Activated CD4-positive, alpha-beta T cell treated with anti-CD3 and anti-CD28 coated beads, Interleukin-2, amount 10 ng/mL, durations not matched to agents 7 days and 5 days (primary cell): ENCODE measurements at regions not wholly inside any gene's neighbourhood (a gene's known extent, or its start where the extent isn't known, plus 50 kb on each side); places are given as distances from the start of the nearest gene placed in this dataset.
"Not testable (repeated sequence)": the region's sequence is repeated elsewhere in the genome, so short reads cannot be mapped to it uniquely, and the experiment has no call there.

ENCODE experiments used
- CTCF ChIA-PET: fragments of 350-600 bp; sonication (Branson Sonifier 250); formaldehyde crosslinking; loops from one replicate; lab custom pipeline; 2021; ENCODE audit warnings: antibody characterized with exemption; lab: Charles Lee
- POLR2A ChIA-PET: fragments of 350-600 bp; sonication (Branson Sonifier 250); formaldehyde crosslinking; loops from one replicate; lab custom pipeline; 2021; ENCODE audit warnings: antibody characterized with exemption; lab: Charles Lee
- DNase-seq: peaks from one replicate; pipeline ENCODE4 v3.0.0-alpha.2; 2020
- H3K27ac Mint-ChIP-seq: one replicate; pipeline ENCODE4 v1.8.0; 2021; ENCODE audit warnings: mild to moderate bottlenecking, moderate library complexity, mixed read lengths
- H3K27me3 Mint-ChIP-seq: one replicate; pipeline ENCODE4 v1.8.0; 2021; ENCODE audit warnings: mixed read lengths
- H3K36me3 Mint-ChIP-seq: one replicate; pipeline ENCODE4 v1.8.0; 2021; ENCODE audit warnings: low read depth, mixed read lengths
- H3K4me1 Mint-ChIP-seq: one replicate; pipeline ENCODE4 v1.8.0; 2021; ENCODE audit warnings: mixed read lengths
- H3K4me3 Mint-ChIP-seq: one replicate; pipeline ENCODE4 v1.8.0; 2021; ENCODE audit warnings: mild to moderate bottlenecking, moderate library complexity, mixed read lengths
- H3K9me3 Mint-ChIP-seq: one replicate; pipeline ENCODE4 v1.8.0; 2021; ENCODE audit warnings: mixed read lengths

DNA sequence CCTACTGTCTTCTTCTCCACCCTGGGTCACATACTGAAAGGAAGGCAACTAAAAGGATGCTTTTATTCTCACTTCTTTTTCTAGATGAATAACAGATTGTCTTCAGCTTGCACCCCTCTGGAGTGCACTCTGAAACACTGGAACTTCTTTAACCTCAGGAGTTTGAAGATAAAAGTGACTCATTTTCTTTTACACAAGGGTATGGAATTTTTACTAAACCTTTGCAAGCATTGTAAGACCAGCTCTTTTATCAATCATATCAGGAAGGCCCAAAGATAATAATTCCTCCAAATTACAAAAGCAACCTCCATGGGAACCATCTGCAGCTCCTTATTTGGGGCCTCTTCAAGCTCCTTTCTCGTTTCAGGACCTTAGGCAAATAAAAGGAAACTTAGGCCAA, 193.5 kb upstream of the KIF2B start:
- H3K9me3 Mint-ChIP-seq: peaks cover 3% of the 10 kb centered on the region
- no peaks in the 10 kb centered on the region for H3K36me3 Mint-ChIP-seq
- no peaks in the 10 kb centered on the region for H3K4me1 Mint-ChIP-seq
- no peak overlapping the region for H3K4me3 Mint-ChIP-seq
- no peak for DNase-seq
- POLR2A ChIA-PET: no interaction called here
- H3K27ac Mint-ChIP-seq: no peak overlapping the region
- H3K27me3 Mint-ChIP-seq: no peaks in the 10 kb centered on the region
- CTCF ChIA-PET: no interaction called here

DNA sequence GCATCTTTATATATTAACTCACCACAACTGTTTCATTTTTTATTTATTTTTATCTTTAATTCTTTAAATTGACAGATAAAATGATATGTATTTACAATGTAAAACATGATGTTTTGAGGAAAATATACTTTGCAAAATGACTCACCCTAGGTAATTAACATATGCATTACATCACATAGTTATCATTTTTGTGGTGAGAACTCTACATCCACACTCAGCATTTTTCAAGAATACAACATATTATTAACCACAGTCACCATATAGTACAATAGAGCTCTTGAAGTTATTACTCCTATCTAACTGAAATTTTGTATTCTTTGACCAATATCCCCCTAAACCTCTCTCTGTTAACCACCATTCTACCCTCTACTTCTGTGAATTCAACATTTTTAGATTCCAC, 194.7 kb upstream of the KIF2B start:
- Mint-ChIP-seq H3K27ac (no peak overlapping the region), H3K4me3 (no peak overlapping the region), H3K36me3 (no peaks in the 10 kb centered on the region), H3K27me3 (no peaks in the 10 kb centered on the region), H3K4me1 (no peaks in the 10 kb centered on the region), H3K9me3 (peaks cover 3% of the 10 kb centered on the region)
- DNase-seq: no peak
- ChIA-PET CTCF (no interaction called here), POLR2A (no interaction called here)

DNA sequence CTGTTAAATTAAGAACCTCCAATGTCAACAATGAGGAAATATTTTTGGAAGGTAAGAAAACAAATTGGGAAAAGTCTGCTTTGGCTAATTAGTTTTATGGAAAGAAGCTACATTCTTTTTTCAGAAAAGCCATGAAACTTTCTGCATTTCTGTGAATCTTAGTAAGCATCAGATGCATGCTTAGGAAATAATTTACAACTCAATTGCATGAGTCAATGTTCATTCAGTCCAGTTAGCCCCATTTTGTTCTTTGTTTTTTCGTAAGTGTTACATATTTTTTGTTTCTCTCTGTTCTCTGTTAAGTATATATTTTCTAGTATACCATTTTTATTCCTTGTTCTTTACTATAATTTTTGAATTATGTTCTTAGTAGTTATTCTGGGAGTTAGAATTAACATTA, 195.2 kb upstream of the KIF2B start:
- Mint-ChIP-seq H3K4me1 (no peaks in the 10 kb centered on the region), H3K27ac (no peak overlapping the region), H3K9me3 (peaks cover 3% of the 10 kb centered on the region), H3K36me3 (no peaks in the 10 kb centered on the region), H3K27me3 (no peaks in the 10 kb centered on the region), H3K4me3 (no peak overlapping the region)
- DNase-seq: no peak
- POLR2A ChIA-PET: no interaction called here
- CTCF ChIA-PET: no interaction called here

DNA sequence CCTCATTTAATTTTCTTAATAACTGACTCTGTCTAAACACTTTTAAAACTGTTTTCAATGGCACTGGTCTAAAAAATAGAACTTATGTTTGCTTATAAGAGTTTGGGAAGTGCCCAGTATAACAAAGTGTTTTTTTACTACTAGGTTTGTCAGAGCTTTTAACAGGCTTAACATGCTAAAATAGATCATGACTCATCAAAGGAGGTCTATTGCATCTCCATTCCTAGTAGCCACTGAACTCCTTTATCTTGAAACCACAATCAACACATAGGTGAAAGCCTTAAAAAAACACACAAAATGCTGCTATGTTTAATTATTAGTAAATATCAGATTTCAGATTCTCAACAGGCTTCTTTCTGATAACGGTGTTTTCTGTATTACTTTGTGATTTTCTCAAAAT, 196.4 kb upstream of the KIF2B start:
- no peaks in the 10 kb centered on the region for H3K27me3 Mint-ChIP-seq
- no peaks in the 10 kb centered on the region for H3K4me1 Mint-ChIP-seq
- H3K9me3 Mint-ChIP-seq: no peaks in the 10 kb centered on the region
- CTCF ChIA-PET: no interaction called here
- POLR2A ChIA-PET: no interaction called here
- no peak overlapping the region for H3K27ac Mint-ChIP-seq
- no peaks in the 10 kb centered on the region for H3K36me3 Mint-ChIP-seq
- no peak for DNase-seq
- no peak overlapping the region for H3K4me3 Mint-ChIP-seq

DNA sequence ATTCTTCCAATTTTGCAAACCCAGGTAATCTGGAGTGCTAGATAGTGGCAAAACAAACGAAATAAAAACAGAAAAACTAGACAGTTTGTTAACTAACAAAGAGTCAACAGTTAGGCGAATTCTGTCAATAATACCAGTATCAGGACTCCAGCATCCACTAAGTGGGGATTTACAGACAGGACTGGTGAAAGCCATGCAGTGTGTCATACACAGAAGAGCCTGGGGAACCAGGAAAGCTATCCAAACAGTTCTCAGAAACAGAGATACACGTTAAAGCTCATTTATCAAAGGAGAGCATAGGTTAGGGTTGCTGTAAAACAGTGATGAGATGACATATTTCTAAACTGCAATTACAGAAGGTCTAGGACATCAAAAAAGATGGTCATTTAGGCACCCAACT, 203.7 kb upstream of the KIF2B start:
- no peaks in the 10 kb centered on the region for H3K4me1 Mint-ChIP-seq
- H3K27ac Mint-ChIP-seq: no peak overlapping the region
- no peak overlapping the region for H3K4me3 Mint-ChIP-seq
- no peaks in the 10 kb centered on the region for H3K36me3 Mint-ChIP-seq
- POLR2A ChIA-PET: no interaction called here
- DNase-seq: no peak
- CTCF ChIA-PET: no interaction called here
- H3K9me3 Mint-ChIP-seq: peaks cover 2% of the 10 kb centered on the region
- H3K27me3 Mint-ChIP-seq: no peaks in the 10 kb centered on the region

DNA sequence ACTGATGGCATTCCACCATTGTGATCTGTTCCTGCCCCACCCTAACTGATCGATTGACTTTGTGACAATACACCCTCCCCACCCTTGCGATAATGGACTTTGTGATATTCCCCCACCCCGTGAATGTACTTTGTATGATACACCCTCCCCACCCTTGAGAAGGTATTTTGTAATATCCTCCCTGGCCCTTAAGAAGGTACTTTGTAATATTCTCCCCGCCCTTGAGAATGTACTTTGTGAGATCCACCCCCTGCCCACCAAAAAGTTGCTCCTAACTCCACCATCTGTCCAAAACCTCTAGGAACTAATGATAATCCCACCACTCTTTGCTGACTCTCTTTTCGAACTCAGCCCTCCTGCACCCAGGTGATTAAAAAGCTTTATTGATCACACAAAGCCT, 214.5 kb upstream of the KIF2B start:
- CTCF ChIA-PET, H3K4me1 Mint-ChIP-seq, POLR2A ChIA-PET, DNase-seq, H3K36me3 Mint-ChIP-seq, H3K9me3 Mint-ChIP-seq, H3K4me3 Mint-ChIP-seq, H3K27me3 Mint-ChIP-seq, H3K27ac Mint-ChIP-seq: not testable (repeated sequence)

DNA sequence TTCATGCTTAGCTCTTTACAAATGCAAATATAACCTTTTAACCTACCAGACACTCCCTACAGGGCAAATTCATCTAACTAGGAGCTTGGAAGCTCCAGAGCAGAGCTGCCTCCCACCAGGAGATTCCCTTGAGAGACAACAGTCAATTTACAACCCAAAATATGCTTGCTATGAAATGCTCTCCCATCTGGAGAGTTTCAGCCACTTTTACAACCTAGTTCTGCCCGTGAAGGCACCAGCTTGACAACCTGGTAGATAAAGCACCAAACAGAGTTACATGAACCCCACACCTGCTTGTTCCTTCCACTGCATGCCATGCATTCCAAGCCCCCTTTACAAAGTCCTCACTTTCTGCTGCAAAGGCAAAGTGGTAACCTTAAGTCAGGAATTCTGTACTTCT, 215.3 kb upstream of the KIF2B start:
- ChIA-PET POLR2A (no interaction called here), CTCF (no interaction called here)
- H3K9me3 Mint-ChIP-seq: peaks cover 12% of the 10 kb centered on the region
- no peak for DNase-seq
- no peaks in the 10 kb centered on the region for H3K4me1 Mint-ChIP-seq
- H3K27ac Mint-ChIP-seq: no peak overlapping the region
- no peaks in the 10 kb centered on the region for H3K36me3 Mint-ChIP-seq
- H3K27me3 Mint-ChIP-seq: no peaks in the 10 kb centered on the region
- no peak overlapping the region for H3K4me3 Mint-ChIP-seq

DNA sequence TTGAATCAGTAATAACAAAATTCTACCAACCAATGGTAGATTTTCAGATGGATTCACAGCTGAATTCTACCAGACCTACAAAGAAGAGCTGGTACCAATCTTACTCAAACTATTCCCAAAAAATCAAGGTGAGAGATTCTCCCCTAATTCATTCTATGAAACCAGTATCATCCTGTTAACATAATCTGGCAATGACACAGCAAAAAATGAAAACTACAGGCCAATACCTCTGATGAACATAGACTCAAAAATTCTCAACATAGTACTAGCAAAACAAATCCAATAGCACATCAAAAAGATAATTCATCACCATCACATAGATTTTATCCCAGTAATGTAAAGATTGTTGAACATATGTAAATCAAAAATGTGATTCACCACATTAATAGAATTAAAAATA, 234.4 kb upstream of the KIF2B start:
- H3K4me1 Mint-ChIP-seq: no peaks in the 10 kb centered on the region
- CTCF ChIA-PET: no interaction called here
- no peak for DNase-seq

DNA sequence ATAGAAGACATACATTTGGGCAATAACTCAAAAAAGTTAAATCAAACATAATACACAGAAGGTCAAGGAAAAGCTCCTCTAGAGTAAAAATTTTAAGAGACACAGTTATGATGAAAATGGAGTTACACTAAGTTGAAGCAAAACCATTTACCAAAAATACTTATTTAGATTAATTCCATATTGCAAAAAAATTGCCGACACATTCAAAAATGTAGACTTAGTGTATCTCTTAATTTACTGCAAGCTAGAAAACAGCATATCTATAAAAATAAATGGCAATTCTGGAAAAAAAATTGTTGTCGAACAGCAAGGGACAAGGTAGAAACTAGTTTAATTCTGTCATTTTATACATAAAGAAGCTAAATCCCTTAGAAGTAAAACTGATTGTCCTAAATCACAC, 248.7 kb upstream of the KIF2B start:
- peaks cover 4% of the 10 kb centered on the region for H3K9me3 Mint-ChIP-seq
- ChIA-PET CTCF (no interaction called here), POLR2A (no interaction called here)
- H3K27ac Mint-ChIP-seq: no peak overlapping the region
- DNase-seq: no peak
- no peaks in the 10 kb centered on the region for H3K4me1 Mint-ChIP-seq
- no peak overlapping the region for H3K4me3 Mint-ChIP-seq
- H3K36me3 Mint-ChIP-seq: no peaks in the 10 kb centered on the region
- H3K27me3 Mint-ChIP-seq: no peaks in the 10 kb centered on the region

More for the DNA sequence above, 234.4 kb upstream of the KIF2B start:
- Mint-ChIP-seq H3K27me3 (no peaks in the 10 kb centered on the region), H3K9me3 (peaks cover 12% of the 10 kb centered on the region), H3K27ac (no peak overlapping the region), H3K36me3 (no peaks in the 10 kb centered on the region), H3K4me3 (no peak overlapping the region)
- POLR2A ChIA-PET: no interaction called here

DNA sequence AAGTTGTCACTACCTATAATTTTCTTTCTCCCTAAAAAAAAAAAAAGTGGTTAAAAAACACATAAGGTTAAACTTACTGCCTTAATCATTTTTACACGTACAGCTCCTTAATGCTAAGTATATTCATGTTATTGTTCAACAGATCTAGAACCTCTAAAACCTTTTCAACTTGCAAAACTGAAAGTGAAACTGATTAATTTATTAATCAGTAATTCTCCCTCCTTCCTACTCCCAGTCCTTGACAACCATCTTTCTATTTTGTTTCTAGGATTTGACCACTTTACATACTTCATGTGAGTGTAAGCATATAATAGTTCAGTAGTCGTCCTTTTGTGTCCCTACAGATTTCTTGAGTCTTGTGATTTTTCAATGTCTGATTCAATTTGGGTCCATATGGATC, 251.4 kb upstream of the KIF2B start:
- no peak for DNase-seq
- ChIA-PET POLR2A (no interaction called here), CTCF (no interaction called here)
- Mint-ChIP-seq H3K4me3 (no peak overlapping the region), H3K27ac (no peak overlapping the region), H3K27me3 (no peaks in the 10 kb centered on the region), H3K4me1 (no peaks in the 10 kb centered on the region), H3K9me3 (peaks cover 4% of the 10 kb centered on the region), H3K36me3 (no peaks in the 10 kb centered on the region)

DNA sequence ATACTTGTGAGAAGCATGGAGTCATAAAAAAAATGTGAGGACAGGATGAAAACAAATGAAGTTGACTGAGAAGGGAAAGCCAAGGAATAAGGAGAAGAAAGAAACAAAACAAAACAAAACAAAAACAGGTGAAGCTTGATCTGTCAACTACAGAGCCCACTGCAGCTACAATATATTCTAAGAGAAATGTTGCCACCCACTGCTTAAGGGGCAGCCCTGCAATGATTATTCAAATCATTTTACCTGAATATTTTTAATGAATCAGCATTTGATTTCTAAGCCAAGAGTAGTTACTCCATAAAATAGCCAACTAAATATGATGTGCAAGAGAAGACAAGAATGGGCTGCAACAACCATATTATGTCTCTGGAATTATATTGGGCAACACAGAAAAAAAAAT, 252.0 kb upstream of the KIF2B start:
- Mint-ChIP-seq H3K4me1 (no peaks in the 10 kb centered on the region), H3K4me3 (no peak overlapping the region), H3K27ac (no peak overlapping the region), H3K36me3 (no peaks in the 10 kb centered on the region), H3K27me3 (no peaks in the 10 kb centered on the region), H3K9me3 (peaks cover 4% of the 10 kb centered on the region)
- ChIA-PET POLR2A (no interaction called here), CTCF (no interaction called here)
- no peak for DNase-seq

DNA sequence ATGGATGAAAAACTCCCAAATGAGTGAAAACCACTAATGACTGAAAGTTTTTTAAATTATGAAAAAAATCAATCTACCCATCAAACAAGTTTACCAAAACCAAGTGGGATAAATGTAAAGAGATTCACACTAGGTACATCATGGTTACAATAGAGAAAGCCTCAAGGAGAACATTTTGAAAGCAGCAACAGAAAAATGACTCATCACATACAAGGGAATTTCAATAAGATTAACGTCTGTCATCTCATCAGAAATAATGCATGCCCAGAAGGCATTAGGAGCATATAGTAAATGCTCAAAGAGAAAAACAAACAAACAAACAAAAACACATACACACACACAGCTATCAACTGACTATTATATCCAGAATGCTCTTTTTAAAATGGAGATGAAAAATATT, 261.8 kb upstream of the KIF2B start:
- Mint-ChIP-seq H3K4me3 (no peak overlapping the region), H3K27ac (no peak overlapping the region), H3K27me3 (no peaks in the 10 kb centered on the region), H3K9me3 (peaks cover 8% of the 10 kb centered on the region), H3K4me1 (no peaks in the 10 kb centered on the region), H3K36me3 (no peaks in the 10 kb centered on the region)
- ChIA-PET CTCF (no interaction called here), POLR2A (no interaction called here)
- DNase-seq: no peak

DNA sequence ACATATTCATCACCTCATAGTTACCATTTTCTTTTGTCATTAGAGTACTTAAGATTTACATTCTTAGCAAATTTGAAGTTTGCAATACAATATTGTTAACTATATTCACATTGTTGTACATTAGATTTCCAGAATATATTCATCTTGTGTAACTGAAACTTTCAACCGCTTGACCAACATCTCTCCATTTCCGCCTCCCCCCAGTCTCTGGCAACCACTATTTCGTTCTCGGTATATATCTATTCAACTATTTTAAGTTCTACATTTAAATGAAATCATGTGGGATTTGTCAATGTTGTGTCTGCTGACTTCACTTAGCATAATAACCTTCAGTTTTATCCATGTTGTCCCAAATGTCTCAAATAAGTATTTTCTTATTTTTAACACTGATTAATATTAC, 274.5 kb upstream of the KIF2B start:
- Mint-ChIP-seq H3K27me3 (no peaks in the 10 kb centered on the region), H3K9me3 (peaks cover 11% of the 10 kb centered on the region), H3K27ac (no peak overlapping the region), H3K36me3 (no peaks in the 10 kb centered on the region), H3K4me3 (no peak overlapping the region), H3K4me1 (no peaks in the 10 kb centered on the region)
- POLR2A ChIA-PET: no interaction called here
- CTCF ChIA-PET: no interaction called here
- DNase-seq: no peak

DNA sequence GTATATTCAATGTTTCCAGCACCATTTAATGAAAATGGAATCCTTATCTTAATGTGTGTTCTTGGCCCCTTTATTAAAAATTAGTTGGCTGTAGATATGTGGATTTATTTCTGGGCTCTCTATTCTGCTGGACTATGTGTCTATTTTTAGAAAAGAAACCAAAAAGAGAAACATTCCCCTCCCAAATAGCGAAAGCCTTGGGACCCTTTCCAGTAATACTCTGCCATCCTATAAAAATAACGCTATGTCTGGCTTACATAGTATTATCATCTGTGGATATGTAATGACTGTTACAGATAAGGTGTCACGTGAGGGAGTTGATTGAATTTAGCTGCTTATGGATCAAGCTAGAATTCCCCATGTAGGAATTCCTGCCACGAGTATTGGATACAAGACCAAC, 279.3 kb upstream of the KIF2B start:
- Mint-ChIP-seq H3K4me3 (no peak overlapping the region), H3K9me3 (peaks cover 7% of the 10 kb centered on the region), H3K4me1 (no peaks in the 10 kb centered on the region), H3K36me3 (no peaks in the 10 kb centered on the region), H3K27ac (no peak overlapping the region), H3K27me3 (no peaks in the 10 kb centered on the region)
- no peak for DNase-seq
- ChIA-PET POLR2A (no interaction called here), CTCF (no interaction called here)
